BJ (cell line): ENCODE measurements at regions not wholly inside any gene's neighbourhood (a gene's known extent, or its start where the extent isn't known, plus 50 kb on each side); places are given as distances from the start of the nearest gene placed in this dataset.
"Not testable (repeated sequence)": the region's sequence is repeated elsewhere in the genome, so short reads cannot be mapped to it uniquely, and the experiment has no call there.

ENCODE experiments used
- CTCF ChIA-PET: fragments of 350-600 bp; formaldehyde crosslinking; extraction: SDS; loops from one replicate; lab custom pipeline; 2021; ENCODE audit warnings: antibody characterized with exemption, inconsistent platforms; lab: Yijun Ruan, JAX
- POLR2A ChIA-PET: fragments of 300-600 bp; sonication (Branson Sonifier 250); formaldehyde crosslinking; extraction: SDS; loops from one replicate; lab custom pipeline; 2021; ENCODE audit warnings: antibody characterized with exemption; lab: Charles Lee
- DNase-seq: peaks from one replicate; pipeline ENCODE4 v3.0.0-alpha.2; 2011; ENCODE audit warnings: low read depth
- H3K27me3 ChIP-seq: 2 replicates; pipeline ENCODE4 v1.6.0; 2011; ENCODE audit warnings: low read length; ENCODE audit not compliant: control insufficient read depth, insufficient read depth
- H3K36me3 ChIP-seq: 2 replicates; pipeline ENCODE4 v1.5.1; 2011; ENCODE audit warnings: low read length; ENCODE audit not compliant: control insufficient read depth, insufficient read depth
- H3K4me3 ChIP-seq: 2 replicates; pipeline ENCODE4 v1.5.1; 2011; ENCODE audit warnings: low read depth, mild to moderate bottlenecking, control low read depth, low read length
- TF ChIP-seq, protein P1 (sequence below): IDR thresholded peaks from 2 replicates; pipeline ENCODE4 v1.5.1; 2011; ENCODE audit warnings: low read depth, mild to moderate bottlenecking, control low read depth, inconsistent platforms, low read length, moderate library complexity; ENCODE audit not compliant: insufficient read depth

- Histone ChIP-seq H3K27me3 (no peaks in the 10 kb centered on the region), H3K36me3 (no peaks in the 10 kb centered on the region), H3K4me3 (no peak overlapping the region)
- POLR2A ChIA-PET = no interaction called here
- no peak for DNase-seq
- TF ChIP-seq, protein P1, sequence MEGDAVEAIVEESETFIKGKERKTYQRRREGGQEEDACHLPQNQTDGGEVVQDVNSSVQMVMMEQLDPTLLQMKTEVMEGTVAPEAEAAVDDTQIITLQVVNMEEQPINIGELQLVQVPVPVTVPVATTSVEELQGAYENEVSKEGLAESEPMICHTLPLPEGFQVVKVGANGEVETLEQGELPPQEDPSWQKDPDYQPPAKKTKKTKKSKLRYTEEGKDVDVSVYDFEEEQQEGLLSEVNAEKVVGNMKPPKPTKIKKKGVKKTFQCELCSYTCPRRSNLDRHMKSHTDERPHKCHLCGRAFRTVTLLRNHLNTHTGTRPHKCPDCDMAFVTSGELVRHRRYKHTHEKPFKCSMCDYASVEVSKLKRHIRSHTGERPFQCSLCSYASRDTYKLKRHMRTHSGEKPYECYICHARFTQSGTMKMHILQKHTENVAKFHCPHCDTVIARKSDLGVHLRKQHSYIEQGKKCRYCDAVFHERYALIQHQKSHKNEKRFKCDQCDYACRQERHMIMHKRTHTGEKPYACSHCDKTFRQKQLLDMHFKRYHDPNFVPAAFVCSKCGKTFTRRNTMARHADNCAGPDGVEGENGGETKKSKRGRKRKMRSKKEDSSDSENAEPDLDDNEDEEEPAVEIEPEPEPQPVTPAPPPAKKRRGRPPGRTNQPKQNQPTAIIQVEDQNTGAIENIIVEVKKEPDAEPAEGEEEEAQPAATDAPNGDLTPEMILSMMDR = no peak
- CTCF ChIA-PET = interaction anchor here (1.5 kb wide), 1 partner anchor 449 kb away, joined by 3 read pairs; no protein-coding TSS in a partner anchor
Observed at GRCh38 chr5:98319299-98320011, 454.0 kb upstream of the RGMB start.

- POLR2A ChIA-PET = no interaction called here
- H3K36me3 ChIP-seq = no peaks in the 10 kb centered on the region
- TF ChIP-seq, protein P1 = no peak
- CTCF ChIA-PET = interaction anchor here (1.0 to 1.5 kb wide), 2 partner anchors 10 to 448 kb away, joined by 3 read pairs; no protein-coding TSS in a partner anchor
- H3K4me3 ChIP-seq = no peak overlapping the region
- no peak for DNase-seq
- H3K27me3 ChIP-seq = no peaks in the 10 kb centered on the region
Observed at GRCh38 chr5:98320343-98320742, 453.1 kb upstream of the RGMB start.

- DNase-seq = no peak
- CTCF ChIA-PET = interaction anchor here (1.0 kb wide), 1 partner anchor 9 kb away, joined by 3 read pairs; no protein-coding TSS in a partner anchor
- no peaks in the 10 kb centered on the region for H3K27me3 ChIP-seq
- POLR2A ChIA-PET = no interaction called here
- H3K4me3 ChIP-seq = no peak overlapping the region
- no peaks in the 10 kb centered on the region for H3K36me3 ChIP-seq
- TF ChIP-seq, protein P1 = no peak
Observed at GRCh38 chr5:98321361-98321760, 452.1 kb upstream of the RGMB start.

DNA sequence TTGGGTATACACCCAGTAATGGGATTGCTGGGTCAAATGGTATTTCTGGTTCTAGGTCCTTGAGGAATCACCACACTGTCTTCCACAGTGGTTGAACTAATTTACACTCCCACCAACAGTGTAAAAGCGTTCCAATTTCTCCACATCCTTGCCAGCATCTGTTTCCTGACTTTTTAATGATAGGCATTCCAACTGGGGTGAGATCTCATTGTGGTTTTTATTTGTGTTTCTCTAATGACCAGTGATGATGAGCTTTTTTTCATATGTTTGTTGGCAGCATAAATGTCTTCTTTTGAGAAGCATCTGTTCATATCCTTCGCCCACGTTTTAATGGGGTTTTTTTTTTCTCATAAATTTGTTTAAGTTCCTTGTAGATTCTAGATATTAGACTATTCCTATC is 448.3 kb upstream of the RGMB start:
- H3K36me3 ChIP-seq = not testable (repeated sequence)

GRCh38 chr5:98328015-98328414 is 445.4 kb upstream of the RGMB start:
- H3K27me3 ChIP-seq = no peaks in the 10 kb centered on the region
- TF ChIP-seq, protein P1 = no peak
- no peaks in the 10 kb centered on the region for H3K36me3 ChIP-seq
- no peak for DNase-seq
- no peak overlapping the region for H3K4me3 ChIP-seq
- ChIA-PET CTCF (no interaction called here), POLR2A (no interaction called here)

More for the DNA sequence above, 448.3 kb upstream of the RGMB start:
- POLR2A ChIA-PET = interaction anchor here (0.6 kb wide), 1 partner anchor 146 kb away, joined by 3 read pairs; no protein-coding TSS in a partner anchor
- H3K27me3 ChIP-seq, H3K4me3 ChIP-seq, CTCF ChIA-PET, DNase-seq: not testable (repeated sequence)
